H1 (cell line): ENCODE measurements at regions not wholly inside any gene's neighbourhood (a gene's known extent, or its start where the extent isn't known, plus 50 kb on each side); places are given as distances from the start of the nearest gene placed in this dataset.

Source experiments
- CTCF ChIA-PET: fragments of 300-600 bp; sonication (Branson Sonifier 250); formaldehyde crosslinking; loops from one replicate; lab custom pipeline; 2021; ENCODE audit not compliant: partially characterized antibody; lab: Charles Lee
- POLR2A ChIA-PET: fragments of 300-600 bp; sonication (Branson Sonifier 250); formaldehyde crosslinking; loops from one replicate; lab custom pipeline; 2021; ENCODE audit warnings: inconsistent platforms; ENCODE audit not compliant: partially characterized antibody; lab: Charles Lee
- DNase-seq, 2 experiments: peaks; one replicate each; pipeline versions ENCODE4 v3.0.0 to v3.0.0-alpha.2; 2010 to 2022; ENCODE audit warnings: low spot score in 2 of 2, low read depth in 1 of 2, mixed read lengths in 1 of 2
- FAIRE-seq: peaks from 2 replicates; lab custom pipeline; 2011; peaks lifted over from hg19 to GRCh38; lab: Jason Lieb, UNC
- H2AFZ ChIP-seq: 2 replicates; pipeline ENCODE4 v1.8.1; 2012; ENCODE audit warnings: low read length, inconsistent platforms
- H2AK5ac ChIP-seq: 2 replicates; pipeline ENCODE4 v1.6.1; 2013; ENCODE audit warnings: low read depth, low read length
- H2BK120ac ChIP-seq: replicated peaks from 2 replicates; pipeline ENCODE3; 2013; ENCODE audit warnings: low read depth, low read length, inconsistent platforms
- H2BK12ac ChIP-seq: 2 replicates; pipeline ENCODE4 v1.6.1; 2013; ENCODE audit warnings: low read depth, low read length
- H2BK15ac ChIP-seq: 2 replicates; pipeline ENCODE4 v1.6.1; 2013; ENCODE audit warnings: low read length
- H2BK20ac ChIP-seq: 2 replicates; pipeline ENCODE4 v1.6.1; 2013; ENCODE audit warnings: low read length
- H2BK5ac ChIP-seq: 2 replicates; pipeline ENCODE4 v1.6.1; 2013; ENCODE audit warnings: low read depth, low read length
- H3K14ac ChIP-seq: 2 replicates; pipeline ENCODE4 v1.6.1; 2013; ENCODE audit warnings: inconsistent platforms; ENCODE audit not compliant: insufficient read length
- H3K18ac ChIP-seq: 2 replicates; pipeline ENCODE4 v1.6.1; 2013; ENCODE audit warnings: low read length; ENCODE audit errors: extremely low read depth
- H3K23ac ChIP-seq: 2 replicates; pipeline ENCODE4 v1.6.1; 2013; ENCODE audit warnings: inconsistent platforms; ENCODE audit not compliant: insufficient read length
- H3K23me2 ChIP-seq: 2 replicates; pipeline ENCODE4 v1.6.1; 2013; ENCODE audit warnings: low read depth, low read length
- H3K27ac ChIP-seq: 2 replicates; pipeline ENCODE4 v1.6.1; 2011; ENCODE audit warnings: low read depth, low read length, inconsistent platforms
- H3K27me3 ChIP-seq, 4 experiments: replicated peaks in 1 of 4; 1 replicate in 1 of 4; 2 replicates in 3 of 4; pipeline versions ENCODE4 v1.6.1 to v1.8.1; 2011 to 2013; ENCODE audit warnings: low read length in 3 of 4, mild to moderate bottlenecking in 3 of 4, inconsistent platforms in 2 of 4, mixed read lengths in 2 of 4, moderate library complexity in 1 of 4; ENCODE audit not compliant: control insufficient read depth in 3 of 4, insufficient read depth in 3 of 4; ENCODE audit errors: extremely low read depth in 1 of 4
- H3K36me3 ChIP-seq, 4 experiments: 2 replicates each; pipeline versions ENCODE4 v1.6.1 to v1.8.1; 2011 to 2013; ENCODE audit warnings: mild to moderate bottlenecking in 4 of 4, low read length in 3 of 4, moderate library complexity in 2 of 4, control low read depth in 1 of 4, inconsistent platforms in 1 of 4; ENCODE audit not compliant: insufficient read depth in 4 of 4, control insufficient read depth in 2 of 4
- H3K4ac ChIP-seq: replicated peaks from 2 replicates; pipeline ENCODE3; 2013; ENCODE audit warnings: low read length, low read depth, mixed read lengths, inconsistent platforms; ENCODE audit not compliant: insufficient read length
- H3K4me1 ChIP-seq, 4 experiments: replicated peaks in 1 of 4; 1 replicate in 1 of 4; 2 replicates in 3 of 4; pipeline versions ENCODE4 v1.6.1 to v1.8.1; 2011 to 2013; ENCODE audit warnings: low read length in 3 of 4, inconsistent platforms in 2 of 4, mixed read lengths in 1 of 4; ENCODE audit not compliant: insufficient read depth in 4 of 4, control insufficient read depth in 3 of 4
- H3K4me2 ChIP-seq, 2 experiments: 2 replicates each; pipeline versions ENCODE4 v1.6.1 to v1.8.1; 2011 to 2013; ENCODE audit warnings: low read depth in 2 of 2, low read length in 2 of 2, control low read depth in 1 of 2, inconsistent platforms in 1 of 2, mild to moderate bottlenecking in 1 of 2; ENCODE audit not compliant: insufficient read depth in 1 of 2
- H3K4me3 ChIP-seq, 4 experiments: fragments of 200-600, 300-600 bp in 1 of 4; sonication (generic), shearing (Covaris generic), sonication (Bioruptor Twin) in 1 of 4; 2 replicates each; pipeline versions ENCODE4 v1.5.1 to v1.8.1; 2011 to 2016; ENCODE audit warnings: low read length in 4 of 4, low read depth in 3 of 4, control low read depth in 2 of 4, inconsistent platforms in 2 of 4, mild to moderate bottlenecking in 2 of 4, mixed read lengths in 1 of 4, moderate library complexity in 1 of 4; ENCODE audit not compliant: insufficient read depth in 2 of 4; ENCODE audit errors: extremely low read depth in 1 of 4
- H3K56ac ChIP-seq: replicated peaks from 2 replicates; pipeline ENCODE3; 2013; ENCODE audit warnings: low read depth, mild to moderate bottlenecking, mixed read lengths, low read length, inconsistent platforms; ENCODE audit not compliant: insufficient read length
- H3K79me1 ChIP-seq: 2 replicates; pipeline ENCODE4 v1.6.1; 2013; ENCODE audit warnings: low read depth, low read length, control low read depth
- H3K79me2 ChIP-seq, 2 experiments: 2 replicates each; pipeline versions ENCODE4 v1.6.1 to v1.8.1; 2012 to 2013; ENCODE audit warnings: low read length in 2 of 2, mild to moderate bottlenecking in 2 of 2, inconsistent platforms in 1 of 2; ENCODE audit not compliant: insufficient read depth in 2 of 2, control insufficient read depth in 1 of 2
- H3K9ac ChIP-seq, 4 experiments: replicated peaks in 1 of 4; 1 replicate in 1 of 4; 2 replicates in 3 of 4; pipeline versions ENCODE4 v1.6.1 to v1.8.1; 2011 to 2013; ENCODE audit warnings: low read depth in 3 of 4, low read length in 3 of 4, control low read depth in 2 of 4, mild to moderate bottlenecking in 2 of 4, moderate library complexity in 2 of 4, inconsistent platforms in 1 of 4; ENCODE audit errors: extremely low read depth in 1 of 4
- H3K9me3 ChIP-seq, 2 experiments: 2 replicates each; pipeline versions ENCODE4 v1.6.1 to v1.8.1; 2012 to 2013; ENCODE audit warnings: mild to moderate bottlenecking in 2 of 2, moderate library complexity in 2 of 2, control low read depth in 1 of 2, inconsistent platforms in 1 of 2, low read depth in 1 of 2, low read length in 1 of 2, mixed read lengths in 1 of 2; ENCODE audit not compliant: insufficient read depth in 2 of 2
- H4K20me1 ChIP-seq, 2 experiments: replicated peaks in 1 of 2; 2 replicates each; pipeline versions ENCODE3 to v1.8.1; 2011 to 2013; ENCODE audit warnings: inconsistent platforms in 2 of 2, low read length in 2 of 2, mild to moderate bottlenecking in 1 of 2; ENCODE audit not compliant: insufficient read depth in 2 of 2, control insufficient read depth in 1 of 2
- H4K5ac ChIP-seq: 2 replicates; pipeline ENCODE4 v1.6.1; 2013; ENCODE audit warnings: low read length, low read depth, mixed read lengths, inconsistent platforms; ENCODE audit not compliant: insufficient read length
- H4K8ac ChIP-seq: 2 replicates; pipeline ENCODE4 v1.8.0; 2013; ENCODE audit warnings: mild to moderate bottlenecking, moderate library complexity, low read length, inconsistent platforms; ENCODE audit not compliant: insufficient read depth; ENCODE audit errors: extremely low read depth
- H4K91ac ChIP-seq: replicated peaks from 2 replicates; pipeline ENCODE3; 2013; ENCODE audit warnings: low read length, mixed read lengths, inconsistent platforms; ENCODE audit not compliant: insufficient read length
- JUN ChIP-seq: IDR thresholded peaks from 2 replicates; pipeline ENCODE4 v1.6.1; 2011; ENCODE audit warnings: low read depth, mild to moderate bottlenecking, improper control_type of control experiment, low read length
- MAX ChIP-seq: IDR thresholded peaks from 2 replicates; pipeline ENCODE4 v1.6.1; 2012; ENCODE audit warnings: inconsistent platforms
- POLR2AphosphoS5 ChIP-seq: IDR thresholded peaks from 2 replicates; pipeline ENCODE4 v1.6.1; 2011; ENCODE audit warnings: low read depth, low read length
- SIRT6 ChIP-seq: IDR thresholded peaks from one replicate; pipeline ENCODE4 v1.7.1; 2012; ENCODE audit warnings: low read length, inconsistent platforms
- TEAD4 ChIP-seq: IDR thresholded peaks from 2 replicates; pipeline ENCODE4 v1.6.1; 2012; ENCODE audit warnings: low read depth, low read length, inconsistent platforms, mixed read lengths
- WGBS, 2 experiments: shearing (Covaris generic) in 1 of 2; methylation state at CpG; one replicate each; pipeline versions ENCODE4 v1.1.6 to v1.1.7; 2013 to 2015; ENCODE audit warnings: low lambda C conversion rate in 2 of 2, mixed read lengths in 2 of 2, inconsistent platforms in 1 of 2, low coverage in 1 of 2, missing lambda C conversion rate in 1 of 2; ENCODE audit not compliant: insufficient replicate concordance in 2 of 2, insufficient coverage in 1 of 2, insufficient read length in 1 of 2; ENCODE audit errors: extremely low coverage in 1 of 2, missing lambda C conversion rate in 1 of 2; 5-methylcytosine and 5-hydroxymethylcytosine counted together
- TF ChIP-seq, protein P1 (sequence below): IDR thresholded peaks from 2 replicates; pipeline ENCODE4 v1.6.1; 2012; ENCODE audit warnings: low read length, inconsistent platforms

- POLR2A ChIA-PET, result no interaction called here
- Histone ChIP-seq H3K9ac (no peak overlapping the region), H4K5ac (no peak overlapping the region), H3K56ac (no peak overlapping the region), H3K23me2 (no peaks in the 10 kb centered on the region), H3K4ac (no peak overlapping the region), H2BK20ac (no peak overlapping the region), H2BK120ac (no peak overlapping the region), H3K4me2 (no peak overlapping the region), H3K4me1 (peaks cover 0 to 9% (median 3%) of the 10 kb centered on the region in 4 experiments; a peak in 5 of 7 replicates), H2AK5ac (no peak overlapping the region), H3K36me3 (no peaks in the 10 kb centered on the region), H3K79me1 (no peaks in the 10 kb centered on the region), H2BK5ac (no peak overlapping the region), H3K23ac (no peak overlapping the region), H3K27me3 (no peaks in the 10 kb centered on the region), H3K27ac (no peak overlapping the region), H2BK12ac (no peak overlapping the region), H3K79me2 (no peaks in the 10 kb centered on the region), H4K8ac (no peak overlapping the region; the same call in 1 of the 2 replicates), H3K18ac (no peak overlapping the region), H4K20me1 (no peaks in the 10 kb centered on the region), H4K91ac (no peak overlapping the region), H3K4me3 (no peak overlapping the region), H2BK15ac (no peak overlapping the region), H3K14ac (no peak overlapping the region), H3K9me3 (no peaks in the 10 kb centered on the region), H2AFZ (no peak overlapping the region)
- CTCF ChIA-PET, result interaction anchor here (1.4 kb wide), 1 partner anchor 137 kb away, joined by 3 read pairs; no protein-coding TSS in a partner anchor
- no peak for FAIRE-seq
- 92% methylated on average over 2 of the region's 2 CpGs; no CpG with 5 or more reads in 1 of the 2 experiments for WGBS, 2 experiments
- TF ChIP-seq TEAD4 (no peak), SIRT6 (no peak), JUN (no peak), POLR2AphosphoS5 (no peak), MAX (no peak)
- TF ChIP-seq, protein P1, sequence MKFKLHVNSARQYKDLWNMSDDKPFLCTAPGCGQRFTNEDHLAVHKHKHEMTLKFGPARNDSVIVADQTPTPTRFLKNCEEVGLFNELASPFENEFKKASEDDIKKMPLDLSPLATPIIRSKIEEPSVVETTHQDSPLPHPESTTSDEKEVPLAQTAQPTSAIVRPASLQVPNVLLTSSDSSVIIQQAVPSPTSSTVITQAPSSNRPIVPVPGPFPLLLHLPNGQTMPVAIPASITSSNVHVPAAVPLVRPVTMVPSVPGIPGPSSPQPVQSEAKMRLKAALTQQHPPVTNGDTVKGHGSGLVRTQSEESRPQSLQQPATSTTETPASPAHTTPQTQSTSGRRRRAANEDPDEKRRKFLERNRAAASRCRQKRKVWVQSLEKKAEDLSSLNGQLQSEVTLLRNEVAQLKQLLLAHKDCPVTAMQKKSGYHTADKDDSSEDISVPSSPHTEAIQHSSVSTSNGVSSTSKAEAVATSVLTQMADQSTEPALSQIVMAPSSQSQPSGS, result no peak
- no peak for DNase-seq
Observed at GRCh38 chr5:54707841-54708240, 190.3 kb downstream of the SNX18 start.
